BE2C (cell line): ENCODE measurements at regions not wholly inside any gene's neighbourhood (a gene's known extent, or its start where the extent isn't known, plus 50 kb on each side); places are given as distances from the start of the nearest gene placed in this dataset.
"Not testable (repeated sequence)": the region's sequence is repeated elsewhere in the genome, so short reads cannot be mapped to it uniquely, and the experiment has no call there.

Experiments used
- DNase-seq: peaks from one replicate; pipeline ENCODE4 v3.0.0-alpha.2; 2020
- H3K27me3 ChIP-seq: fragments of 250-450 bp; sonication (Bioruptor Pico); 2 replicates; pipeline ENCODE4 v1.5.1; 2020; ENCODE audit warnings: mild to moderate bottlenecking
- H3K36me3 ChIP-seq: fragments of 250-450 bp; sonication (Bioruptor Pico); 2 replicates; pipeline ENCODE4 v1.5.1; 2020; ENCODE audit warnings: mild to moderate bottlenecking
- H3K4me1 ChIP-seq: fragments of 250-450 bp; sonication (Bioruptor Pico); 2 replicates; pipeline ENCODE4 v1.5.1; 2020
- H3K4me3 ChIP-seq: 2 replicates; pipeline ENCODE4 v1.5.1; 2011; ENCODE audit warnings: low read depth, low read length
- H3K9me3 ChIP-seq: fragments of 250-450 bp; sonication (Bioruptor Pico); 2 replicates; pipeline ENCODE4 v1.5.1; 2020
- TF ChIP-seq, protein P1 (sequence below): IDR thresholded peaks from 2 replicates; pipeline ENCODE4 v1.5.1; 2012; ENCODE audit warnings: mild to moderate bottlenecking, low read depth, low read length

- H3K27me3 ChIP-seq, result no peaks in the 10 kb centered on the region
These were observed 82.8 kb upstream of the SEC14L1 start for GRCh38 chr17:77058016-77058415.

DNA sequence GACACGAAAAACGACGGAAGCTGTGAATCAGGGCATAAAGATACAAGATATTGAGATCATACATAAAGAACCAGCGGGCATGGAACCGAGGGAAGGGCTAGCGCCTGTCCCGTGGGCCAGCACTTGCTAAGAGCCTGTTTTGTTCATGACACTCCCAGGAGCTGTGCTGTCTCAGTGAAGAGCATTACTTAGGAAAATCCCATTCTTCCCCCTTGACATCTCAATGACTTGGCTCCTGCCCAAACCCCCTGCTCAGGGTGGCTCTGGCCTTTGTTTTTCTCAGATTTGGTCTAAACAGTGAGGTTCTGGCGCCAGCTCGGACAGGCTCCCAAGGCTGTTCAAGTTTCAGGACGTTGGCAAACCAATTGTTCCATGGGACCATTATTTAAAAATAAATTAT is 79.1 kb upstream of the SEC14L1 start:
- H3K4me3 ChIP-seq, result no peak overlapping the region
- no peaks in the 10 kb centered on the region for H3K27me3 ChIP-seq
- DNase-seq, result peak; percentile 30
- H3K4me1 ChIP-seq, result no peaks in the 10 kb centered on the region
- no peaks in the 10 kb centered on the region for H3K36me3 ChIP-seq
- TF ChIP-seq, protein P1, sequence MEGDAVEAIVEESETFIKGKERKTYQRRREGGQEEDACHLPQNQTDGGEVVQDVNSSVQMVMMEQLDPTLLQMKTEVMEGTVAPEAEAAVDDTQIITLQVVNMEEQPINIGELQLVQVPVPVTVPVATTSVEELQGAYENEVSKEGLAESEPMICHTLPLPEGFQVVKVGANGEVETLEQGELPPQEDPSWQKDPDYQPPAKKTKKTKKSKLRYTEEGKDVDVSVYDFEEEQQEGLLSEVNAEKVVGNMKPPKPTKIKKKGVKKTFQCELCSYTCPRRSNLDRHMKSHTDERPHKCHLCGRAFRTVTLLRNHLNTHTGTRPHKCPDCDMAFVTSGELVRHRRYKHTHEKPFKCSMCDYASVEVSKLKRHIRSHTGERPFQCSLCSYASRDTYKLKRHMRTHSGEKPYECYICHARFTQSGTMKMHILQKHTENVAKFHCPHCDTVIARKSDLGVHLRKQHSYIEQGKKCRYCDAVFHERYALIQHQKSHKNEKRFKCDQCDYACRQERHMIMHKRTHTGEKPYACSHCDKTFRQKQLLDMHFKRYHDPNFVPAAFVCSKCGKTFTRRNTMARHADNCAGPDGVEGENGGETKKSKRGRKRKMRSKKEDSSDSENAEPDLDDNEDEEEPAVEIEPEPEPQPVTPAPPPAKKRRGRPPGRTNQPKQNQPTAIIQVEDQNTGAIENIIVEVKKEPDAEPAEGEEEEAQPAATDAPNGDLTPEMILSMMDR, result no peak
- no peaks in the 10 kb centered on the region for H3K9me3 ChIP-seq

More at GRCh38 chr17:77058016-77058415, 82.8 kb upstream of the SEC14L1 start:
- H3K9me3 ChIP-seq, result no peaks in the 10 kb centered on the region
- TF ChIP-seq, protein P1, result no peak
- no peaks in the 10 kb centered on the region for H3K36me3 ChIP-seq
- no peak overlapping the region for H3K4me3 ChIP-seq
- DNase-seq, result no peak
- H3K4me1 ChIP-seq, result peaks cover 16% of the 10 kb centered on the region

- TF ChIP-seq, protein P1, result no peak
- no peaks in the 10 kb centered on the region for H3K27me3 ChIP-seq
- no peak for DNase-seq
- no peaks in the 10 kb centered on the region for H3K4me1 ChIP-seq
- H3K4me3 ChIP-seq, result no peak overlapping the region
- H3K36me3 ChIP-seq, result no peaks in the 10 kb centered on the region
- H3K9me3 ChIP-seq, result no peaks in the 10 kb centered on the region
These were observed 76.2 kb upstream of the SEC14L1 start for GRCh38 chr17:77064598-77064997.

DNA sequence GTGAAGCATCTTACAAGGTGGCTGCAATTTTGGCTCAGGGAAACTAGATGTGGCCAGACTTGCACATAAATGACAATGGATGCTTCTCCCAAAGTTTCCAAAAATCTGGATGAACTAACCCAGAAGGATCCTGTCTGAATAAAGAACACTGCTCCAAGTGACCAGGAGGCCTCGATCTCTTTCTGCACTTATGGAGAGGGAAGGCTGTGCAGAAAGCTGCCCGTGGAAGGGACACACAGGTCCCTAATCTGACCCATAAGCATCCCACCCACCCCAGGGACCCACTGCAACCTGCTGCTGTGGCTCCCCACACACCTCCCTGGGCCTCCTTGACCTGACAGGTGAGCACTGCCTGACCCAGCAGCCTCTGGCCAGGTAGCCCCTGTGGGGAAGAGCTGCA is 74.6 kb upstream of the SEC14L1 start:
- DNase-seq, result no peak
- TF ChIP-seq, protein P1, result no peak
- Histone ChIP-seq H3K27me3 (no peaks in the 10 kb centered on the region), H3K36me3 (no peaks in the 10 kb centered on the region), H3K4me3 (no peak overlapping the region), H3K9me3 (no peaks in the 10 kb centered on the region), H3K4me1 (peaks cover 3% of the 10 kb centered on the region; the same call in 1 of the 2 replicates)

DNA sequence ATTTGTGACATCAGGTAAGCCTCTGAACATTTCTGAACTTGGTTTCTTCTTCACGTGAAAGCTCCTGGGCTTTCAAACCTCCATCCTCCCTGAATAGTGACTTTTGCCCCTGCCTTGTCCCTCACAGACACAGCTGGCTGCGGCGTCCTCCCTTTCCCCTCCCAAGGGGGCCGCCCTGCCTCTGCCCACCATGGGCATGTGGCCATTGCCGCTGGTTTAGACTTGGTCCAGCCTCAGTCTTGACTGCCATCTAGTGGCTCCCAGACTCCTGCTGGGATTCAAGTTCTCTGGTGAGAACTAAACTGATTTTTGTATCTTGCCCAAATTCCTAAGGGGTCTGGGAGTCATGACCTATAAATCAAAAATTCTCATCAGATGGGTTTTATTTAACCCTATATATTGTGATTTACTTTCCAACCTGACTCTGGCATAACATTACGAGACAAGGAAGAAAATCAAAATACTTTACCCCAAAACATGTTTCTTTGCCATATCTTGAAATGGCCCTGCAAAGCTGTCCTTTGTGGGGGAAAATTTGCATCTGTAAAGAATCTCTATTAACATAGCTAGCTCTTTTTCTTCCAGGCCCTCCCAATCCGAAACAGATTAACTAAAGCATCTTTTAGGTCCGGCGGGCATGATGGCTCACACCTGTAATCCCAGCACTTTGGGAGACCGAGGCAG is 73.9 kb upstream of the SEC14L1 start:
- not testable (repeated sequence) for H3K4me3 ChIP-seq, H3K4me1 ChIP-seq, H3K9me3 ChIP-seq, H3K27me3 ChIP-seq, H3K36me3 ChIP-seq
- TF ChIP-seq, protein P1, result peak; percentile 97
- peak; percentile 86 for DNase-seq

DNA sequence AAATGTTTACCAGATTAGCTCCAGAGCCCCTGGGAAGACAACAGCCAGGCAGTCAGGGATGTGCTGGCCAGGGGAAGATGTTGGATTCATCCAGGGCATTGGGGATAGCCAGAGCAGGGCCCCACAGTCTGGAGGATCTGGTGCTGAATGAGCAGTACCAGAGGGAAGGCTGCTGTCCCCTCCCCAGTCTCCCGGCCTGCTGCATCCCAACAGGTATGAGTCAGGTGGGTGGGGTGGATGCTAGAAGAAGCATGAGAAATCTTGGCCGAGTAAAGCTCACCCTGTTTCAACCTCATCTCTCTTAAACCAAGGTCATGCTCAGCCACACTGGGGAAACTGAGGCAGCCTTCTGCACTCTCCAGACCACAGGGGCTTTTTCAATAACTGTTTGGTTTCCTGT is 71.9 kb upstream of the SEC14L1 start:
- DNase-seq, result no peak
- no peaks in the 10 kb centered on the region for H3K36me3 ChIP-seq
- no peak overlapping the region for H3K4me3 ChIP-seq
- H3K4me1 ChIP-seq, result peaks cover 3% of the 10 kb centered on the region; the same call in 1 of the 2 replicates
- TF ChIP-seq, protein P1, result no peak
- H3K27me3 ChIP-seq, result no peaks in the 10 kb centered on the region
- H3K9me3 ChIP-seq, result no peaks in the 10 kb centered on the region
